ENCODE measurements at regions not wholly inside any gene's neighbourhood (a gene's known extent, or its start where the extent isn't known, plus 50 kb on each side); places are given as distances from the start of the nearest gene placed in this dataset.

DNA sequence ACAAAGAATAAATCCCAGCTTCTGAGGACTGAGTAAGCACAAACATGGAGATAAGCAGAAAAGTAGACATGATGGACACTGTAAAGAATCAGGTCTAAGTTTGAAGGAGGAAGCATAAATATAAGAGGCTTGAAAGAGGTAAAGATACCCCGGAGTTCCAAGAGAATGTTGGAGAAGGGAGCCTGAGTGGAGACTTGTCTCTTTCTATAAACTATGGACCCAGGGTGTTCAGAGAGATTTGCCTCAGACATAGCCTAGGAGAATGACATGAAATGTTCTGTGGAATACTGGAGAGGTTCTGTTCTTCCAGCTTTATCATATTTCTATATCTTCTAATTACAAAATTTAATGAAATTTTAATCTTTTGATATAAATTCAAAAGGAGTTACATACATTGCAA is 554.3 kb upstream of the B3GALT2 start:
- no peak for DNase-seq

DNA sequence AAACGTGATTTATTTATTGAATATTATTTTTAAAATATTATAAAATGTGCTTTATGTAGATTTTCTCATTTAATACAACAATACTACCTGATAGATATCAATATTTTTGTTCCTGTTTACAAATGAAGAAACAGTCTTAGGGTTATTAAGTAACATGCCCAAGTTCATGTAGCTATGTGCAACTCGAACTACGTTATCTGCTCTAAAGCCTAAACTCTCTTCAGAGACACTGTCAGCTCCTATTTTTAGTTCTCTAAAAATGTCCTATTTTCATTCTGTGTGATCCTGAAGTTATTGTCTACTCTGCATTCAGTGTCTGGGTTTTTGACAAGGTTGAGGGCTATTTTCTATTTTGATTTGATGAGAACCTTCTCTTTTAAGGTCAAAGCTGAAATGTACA is 550.1 kb upstream of the B3GALT2 start:
- no peak for DNase-seq

DNA sequence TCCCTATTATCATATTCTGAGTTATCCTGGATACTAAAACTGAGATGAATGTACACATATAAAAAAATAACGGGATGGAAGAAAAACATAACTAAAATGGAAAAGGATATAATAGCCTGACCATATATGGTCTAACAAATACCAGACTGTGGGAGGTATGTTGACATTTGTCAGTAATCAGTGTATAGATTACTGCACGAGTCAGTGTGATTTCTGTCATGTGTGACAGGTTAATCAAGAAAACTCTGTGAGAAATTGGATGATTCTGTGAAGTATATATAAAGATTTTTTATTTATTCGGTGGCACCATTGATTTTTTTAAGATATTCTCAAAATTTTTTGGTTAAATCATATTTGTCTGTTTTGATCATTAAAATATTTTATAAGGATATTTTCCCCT is 547.3 kb upstream of the B3GALT2 start:
- no peak for DNase-seq

DNA sequence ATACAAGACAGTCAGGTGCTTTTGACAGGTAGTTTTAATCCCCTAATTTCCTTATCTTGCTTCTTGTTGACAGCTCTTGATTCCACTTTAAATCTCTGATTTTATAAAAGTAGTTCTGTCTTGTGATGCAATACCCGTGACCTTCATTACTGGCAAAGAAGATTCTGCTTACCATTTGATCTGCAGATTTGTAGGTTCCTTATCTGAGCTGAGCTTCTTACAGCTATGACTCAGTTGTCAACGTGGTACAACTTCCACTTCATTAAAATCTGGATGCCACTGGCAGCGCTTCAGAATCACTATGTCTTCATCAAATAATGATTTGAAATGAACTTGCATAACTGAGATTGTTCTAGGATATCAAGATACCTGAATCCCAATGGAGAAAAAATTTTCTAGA is 543.6 kb upstream of the B3GALT2 start:
- DNase-seq = no peak

DNA sequence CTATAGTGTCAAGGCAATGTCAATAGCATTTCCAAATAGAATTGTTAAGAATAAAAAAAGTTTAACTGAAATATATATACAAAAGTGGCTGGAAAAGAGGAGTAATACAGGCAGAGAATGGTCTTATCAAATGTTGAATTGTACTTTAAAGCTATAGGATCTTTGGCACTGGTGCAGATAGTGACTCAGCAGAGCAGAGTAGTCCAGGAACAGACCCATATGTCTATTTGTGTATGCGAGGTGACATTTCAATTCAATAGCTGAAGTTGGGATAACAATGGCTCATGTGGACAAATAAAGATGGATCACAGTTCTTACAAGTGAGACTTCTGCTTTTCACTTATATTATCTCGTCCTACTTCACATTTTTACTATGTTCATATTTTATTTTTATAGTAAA is 543.0 kb upstream of the B3GALT2 start:
- no peak for DNase-seq

DNA sequence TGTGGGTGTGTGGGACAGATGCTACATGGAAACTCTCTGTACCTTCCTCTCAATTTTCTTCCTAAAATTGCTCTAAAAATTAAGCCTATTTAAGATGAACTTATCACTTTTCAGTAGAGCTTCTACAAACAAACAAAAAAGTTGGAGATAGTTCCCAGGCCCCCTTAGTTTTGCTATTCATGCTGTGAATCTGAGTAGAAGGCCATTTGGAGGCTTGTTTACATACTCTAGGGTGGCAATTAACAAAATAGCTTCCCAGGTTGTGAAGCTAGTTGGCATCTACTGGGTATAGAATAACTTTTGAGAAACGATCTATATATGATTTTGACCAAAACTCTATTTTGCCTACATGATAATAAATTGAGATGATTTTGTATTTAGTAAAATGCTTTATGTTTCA is 541.4 kb upstream of the B3GALT2 start:
- no peak for DNase-seq

DNA sequence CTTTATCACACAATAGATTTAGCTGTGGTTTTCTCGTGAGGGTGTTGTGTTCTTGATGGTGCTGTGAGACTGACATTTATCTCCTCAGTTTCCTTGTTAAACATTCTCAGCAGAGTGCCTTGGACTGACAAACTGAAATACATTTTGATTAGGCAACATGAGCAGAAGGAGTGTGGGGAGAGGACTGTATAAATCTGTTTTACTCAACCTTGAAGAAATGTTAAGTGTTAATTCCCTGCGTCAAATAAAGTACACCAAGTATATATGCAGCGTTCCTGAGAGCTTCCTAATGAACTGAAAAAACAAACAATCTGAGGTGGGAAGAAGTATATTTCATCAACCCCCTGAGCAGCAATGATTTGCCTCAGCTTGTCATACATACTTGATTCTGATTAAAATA is 540.3 kb upstream of the B3GALT2 start:
- DNase-seq = no peak

DNA sequence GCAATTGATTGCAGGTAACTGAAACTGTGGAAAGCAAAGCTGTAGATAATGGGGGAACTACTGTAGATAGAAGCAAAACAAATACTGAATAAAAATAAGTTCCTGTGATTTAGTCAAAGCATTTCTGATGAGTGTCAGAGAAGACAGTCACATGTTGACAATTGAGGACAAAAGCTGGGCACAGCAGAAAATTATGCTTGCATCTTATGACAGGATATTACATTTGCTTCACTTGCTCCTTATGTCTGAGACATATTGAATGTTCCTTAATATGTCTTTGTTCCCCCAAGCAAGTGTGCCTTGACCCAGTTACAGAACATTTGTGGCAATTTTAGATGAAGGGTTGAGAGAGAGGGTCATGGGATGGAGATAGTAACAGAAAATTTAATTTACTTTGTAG is 526.0 kb upstream of the B3GALT2 start:
- no peak for DNase-seq

DNA sequence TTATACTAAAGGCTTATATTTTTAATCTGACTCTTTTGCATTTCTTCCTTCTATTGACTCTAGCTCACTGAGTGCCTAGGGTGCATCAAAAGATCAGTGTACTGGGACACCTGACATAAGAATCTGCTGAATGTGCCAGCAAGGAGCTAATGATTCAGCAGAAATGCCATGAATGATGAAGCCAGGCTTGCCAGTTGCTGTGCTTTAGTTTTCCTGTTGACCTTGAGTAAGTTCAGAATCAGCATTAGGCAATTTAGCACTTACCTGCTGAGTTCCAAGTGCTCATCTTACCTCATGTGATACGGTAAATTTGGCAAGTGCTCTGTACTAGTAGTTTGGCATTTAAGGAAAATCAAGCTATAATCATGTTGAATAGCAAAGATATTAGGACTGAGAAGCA is 523.2 kb upstream of the B3GALT2 start:
- no peak for DNase-seq

DNA sequence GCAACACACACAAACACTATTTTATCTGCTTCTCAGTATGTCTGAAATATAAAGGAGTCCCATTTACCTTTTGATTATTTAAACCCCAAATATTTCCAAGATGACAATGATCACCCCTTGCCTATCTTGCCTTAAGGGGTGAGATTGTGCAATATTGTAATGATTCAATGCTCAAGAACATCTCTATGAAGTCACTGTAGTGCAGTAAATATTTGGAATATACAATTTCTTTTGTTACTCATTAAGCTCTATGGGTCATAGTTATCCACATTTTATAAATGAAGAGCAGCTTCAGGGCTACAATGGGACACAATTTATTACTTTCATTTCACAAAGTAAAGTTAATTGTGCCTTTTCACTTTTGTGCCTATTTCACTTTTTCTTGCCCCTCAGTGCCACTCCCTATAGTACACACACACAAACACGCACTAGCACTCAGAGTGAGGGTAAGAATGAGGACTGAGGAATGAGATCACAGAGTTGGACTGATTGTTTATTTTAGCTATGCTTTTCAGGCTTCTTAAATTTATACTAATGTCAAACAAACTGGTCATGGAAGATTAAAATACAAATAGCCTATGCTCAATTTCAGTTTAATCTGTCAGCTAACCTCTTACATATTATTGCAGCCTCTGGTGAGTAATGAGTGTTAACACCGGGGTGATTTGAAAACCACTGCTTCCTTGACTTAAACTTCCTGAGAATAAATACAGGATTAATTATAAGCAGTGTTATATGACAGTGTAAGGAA is 521.0 kb upstream of the B3GALT2 start:
- DNase-seq = no peak

DNA sequence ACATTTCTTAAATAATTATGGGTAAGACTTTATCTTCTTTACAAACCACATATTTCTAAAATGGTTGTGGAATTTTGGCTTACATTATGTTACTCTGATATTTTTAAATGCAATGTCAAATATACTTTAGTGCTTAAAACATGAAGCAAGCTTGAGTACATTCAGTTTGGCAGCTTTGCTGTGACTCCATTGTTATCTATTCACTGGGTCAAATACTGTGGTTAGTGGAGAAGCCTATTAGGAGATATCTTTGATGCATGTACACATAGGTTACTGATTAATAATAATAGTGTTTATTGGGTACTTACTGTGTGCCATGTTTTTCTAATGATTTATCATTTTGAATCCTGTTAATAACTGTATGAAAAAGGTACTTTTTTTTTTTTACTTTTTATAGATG is 520.4 kb upstream of the B3GALT2 start:
- DNase-seq = no peak

DNA sequence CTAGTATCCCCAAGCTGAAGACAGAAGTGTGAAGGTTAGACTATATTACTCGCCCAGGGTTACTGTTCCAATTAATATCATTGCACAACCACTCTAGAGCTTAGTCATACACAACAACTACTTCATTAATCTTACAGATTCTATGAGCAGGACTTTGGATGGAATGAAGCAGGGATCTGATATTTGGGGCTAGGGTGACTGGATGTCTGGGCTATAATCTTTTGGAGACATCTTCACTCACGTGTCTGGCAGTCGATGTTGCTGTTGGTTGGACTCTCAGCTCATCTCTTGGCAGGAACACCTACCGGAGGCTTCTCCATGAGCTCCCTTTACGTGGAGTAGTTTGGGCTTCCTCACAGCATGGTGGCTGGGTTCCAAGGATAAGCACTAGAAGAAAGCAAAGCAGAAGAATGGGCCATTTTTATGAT is 519.2 kb upstream of the B3GALT2 start:
- DNase-seq = no peak

DNA sequence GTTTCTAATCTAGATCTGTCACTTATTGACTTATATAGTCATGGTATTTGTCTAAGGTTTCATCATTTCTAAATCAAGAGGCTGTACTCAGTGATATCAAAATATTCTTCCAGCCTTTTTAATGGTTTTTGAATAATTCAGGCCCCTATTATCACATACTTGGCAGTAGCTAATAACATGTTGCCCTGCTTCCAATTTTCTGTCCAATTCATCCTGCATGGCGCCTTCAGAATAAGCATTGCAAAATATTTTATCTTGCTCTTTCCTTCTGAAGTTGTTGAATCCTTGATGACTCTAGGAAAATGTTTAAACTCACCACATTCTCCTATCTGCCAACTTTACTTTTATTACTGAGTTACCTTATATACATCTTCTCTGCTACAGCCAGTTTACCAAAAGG is 517.2 kb upstream of the B3GALT2 start:
- DNase-seq = no peak

DNA sequence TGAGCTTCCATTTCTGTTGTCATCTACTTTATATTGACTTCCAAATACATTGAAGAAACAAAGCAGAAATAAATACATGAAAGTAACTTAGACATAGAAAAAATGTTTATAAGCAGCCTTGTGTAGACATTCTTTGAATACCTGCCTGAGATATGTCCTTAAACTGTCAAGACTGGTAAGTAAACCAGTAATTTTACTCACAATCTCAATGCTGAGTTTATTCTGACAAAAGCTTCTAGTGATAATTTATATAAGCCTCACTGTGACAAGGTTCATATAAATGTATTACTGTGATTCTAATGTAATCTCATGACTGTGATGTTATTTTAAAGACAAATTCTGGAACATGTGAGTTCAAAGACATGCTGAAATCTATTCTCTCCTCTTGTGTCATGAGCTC is 516.7 kb upstream of the B3GALT2 start:
- DNase-seq = no peak

DNA sequence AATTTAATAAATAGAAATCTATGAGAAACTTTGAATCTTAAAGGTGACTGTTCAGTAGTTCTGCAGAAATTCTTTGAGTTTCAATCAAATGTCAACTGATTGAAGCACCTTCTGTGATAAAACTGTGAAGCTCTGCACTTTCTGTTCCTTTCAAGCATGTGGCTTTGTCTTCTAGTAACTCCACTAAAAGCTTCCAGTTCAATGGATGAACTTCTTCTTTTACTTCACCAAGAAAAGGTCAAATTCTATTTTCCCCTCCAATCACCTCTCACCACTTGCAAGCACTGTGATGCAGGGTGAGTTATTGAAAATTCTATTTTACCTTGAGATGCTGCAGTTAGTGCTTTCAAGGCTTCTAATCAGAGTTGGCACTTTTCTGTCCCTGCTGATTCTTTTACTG is 515.3 kb upstream of the B3GALT2 start:
- no peak for DNase-seq

DNA sequence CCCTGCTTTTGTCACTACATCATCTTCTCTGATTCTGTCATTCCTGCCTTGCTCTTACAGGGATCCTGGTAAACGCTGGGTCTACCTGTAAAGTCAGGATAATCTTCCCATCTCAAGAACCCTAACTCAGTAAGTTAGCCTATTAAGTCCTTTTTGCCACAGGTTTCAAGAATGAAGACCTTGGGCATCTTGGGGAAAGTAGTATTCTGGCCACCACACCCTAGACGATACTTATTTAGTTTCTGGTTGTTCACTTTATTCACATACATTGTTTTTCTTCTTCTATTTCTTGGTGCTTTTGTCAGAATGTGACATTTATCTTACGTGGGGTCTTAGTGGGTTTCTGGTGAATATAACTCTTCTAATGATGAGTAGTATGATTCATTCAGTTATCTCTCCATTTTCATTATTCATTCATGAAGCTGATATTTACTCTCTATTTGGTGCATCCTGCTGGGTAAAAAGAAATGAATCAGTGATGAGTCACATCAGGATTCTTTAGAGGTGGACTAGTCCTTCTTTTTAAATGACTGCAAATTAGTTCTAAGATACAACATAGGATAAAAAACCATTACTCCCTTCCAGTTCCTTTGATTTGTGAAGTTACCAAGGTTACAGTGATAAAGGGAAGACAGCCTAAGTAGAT is 514.4 kb upstream of the B3GALT2 start:
- no peak for DNase-seq

DNA sequence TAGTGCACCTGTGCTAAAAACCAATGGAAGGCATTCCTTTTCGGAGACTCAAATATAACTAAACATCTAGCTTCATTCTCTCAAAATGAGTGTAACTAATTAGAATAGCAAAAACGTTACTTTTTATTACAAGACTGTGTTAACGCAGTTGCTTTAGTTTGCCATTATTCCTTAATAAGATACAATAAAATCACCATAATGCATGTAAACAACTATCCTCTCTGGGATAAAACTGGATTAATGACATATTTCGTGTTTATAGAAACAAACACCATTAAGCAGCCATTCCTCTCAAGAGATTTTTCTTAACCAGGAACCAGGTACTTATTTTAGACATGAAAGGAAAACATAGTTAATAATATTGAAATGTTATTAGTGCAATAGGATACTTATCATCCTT is 512.8 kb upstream of the B3GALT2 start:
- no peak for DNase-seq

DNA sequence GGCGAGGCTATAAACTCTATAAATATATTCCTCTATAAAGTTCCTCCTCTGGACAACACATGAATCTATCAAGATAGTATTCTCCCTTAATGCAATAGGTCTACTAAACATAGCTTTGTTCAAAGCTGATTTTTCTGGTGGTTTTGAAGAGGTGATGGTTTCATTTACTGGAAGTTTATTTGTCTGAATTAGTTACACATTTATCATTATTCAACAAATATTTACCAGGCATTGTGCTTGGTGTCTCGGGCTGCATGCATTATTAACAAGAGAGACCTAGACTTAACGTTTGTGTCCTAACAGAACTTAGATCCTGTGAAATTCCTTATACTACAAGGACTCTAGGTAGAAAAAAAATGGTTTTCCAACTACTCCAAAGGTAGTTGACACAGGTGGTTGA is 511.4 kb upstream of the B3GALT2 start:
- no peak for DNase-seq

DNA sequence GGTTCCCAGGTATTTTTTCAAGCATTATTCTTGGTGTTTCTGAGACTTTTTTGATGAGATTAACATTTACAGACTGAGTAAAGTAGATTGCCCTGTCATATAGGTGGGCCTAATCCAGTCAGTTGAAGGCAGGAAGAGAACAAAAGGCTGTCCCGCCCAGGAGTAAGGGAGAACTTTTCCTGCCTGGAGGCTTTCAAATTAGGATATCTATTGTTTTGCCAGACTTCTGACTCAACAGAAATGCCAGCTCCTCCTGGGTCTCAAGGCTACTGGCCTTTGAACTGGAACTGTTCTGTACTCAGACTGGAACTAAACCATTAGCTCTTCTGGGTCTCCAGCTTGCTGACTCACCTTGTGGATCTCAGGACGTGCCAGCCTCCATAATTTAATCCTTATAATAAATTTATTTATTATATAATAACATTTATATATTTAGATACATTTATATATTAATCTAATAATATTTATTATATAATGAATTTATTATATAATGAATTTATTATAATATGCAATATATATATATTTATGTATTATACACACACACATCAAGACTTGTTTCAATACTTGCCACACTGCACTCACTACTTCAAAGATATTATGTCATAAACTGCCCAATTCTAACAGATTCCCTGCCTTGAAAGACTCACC is 510.8 kb upstream of the B3GALT2 start:
- no peak for DNase-seq

DNA sequence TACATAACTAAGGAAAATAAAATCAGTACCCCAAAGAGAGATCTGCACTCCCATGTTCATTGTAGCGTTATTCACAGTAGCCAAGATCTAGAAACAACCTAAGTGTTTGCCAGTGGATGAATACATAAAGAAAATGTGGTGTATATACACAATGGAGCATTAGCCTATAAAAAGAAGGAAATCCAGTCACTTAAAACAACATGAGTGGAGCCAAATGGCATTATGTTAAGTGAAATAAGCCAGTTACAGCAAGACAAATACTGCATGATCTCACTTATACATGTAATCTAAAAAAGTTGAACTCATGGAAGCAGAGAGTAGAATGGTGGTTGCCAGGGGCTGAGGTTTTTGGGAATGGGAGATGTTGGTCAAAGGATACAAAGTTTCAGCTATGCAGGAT is 508.3 kb upstream of the B3GALT2 start:
- DNase-seq = no peak

DNA sequence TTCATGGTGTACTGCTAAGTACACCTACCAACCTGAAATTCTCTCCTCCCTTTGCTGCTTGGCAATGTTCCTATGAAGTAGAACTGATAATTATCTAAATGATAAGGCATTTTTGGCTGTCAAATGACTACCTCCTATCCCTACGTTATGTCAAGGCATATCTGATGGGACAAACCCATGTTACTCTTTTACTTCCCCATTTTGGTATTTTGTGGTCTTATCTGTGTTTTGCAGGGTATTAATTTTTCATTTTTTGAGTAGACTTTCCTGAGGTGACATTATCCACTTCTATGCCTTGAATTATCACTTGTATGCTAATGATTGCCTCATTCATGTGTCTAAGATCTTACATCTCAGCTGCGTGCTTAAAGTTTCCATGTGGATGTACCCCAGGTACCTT is 499.6 kb upstream of the B3GALT2 start:
- DNase-seq = no peak

DNA sequence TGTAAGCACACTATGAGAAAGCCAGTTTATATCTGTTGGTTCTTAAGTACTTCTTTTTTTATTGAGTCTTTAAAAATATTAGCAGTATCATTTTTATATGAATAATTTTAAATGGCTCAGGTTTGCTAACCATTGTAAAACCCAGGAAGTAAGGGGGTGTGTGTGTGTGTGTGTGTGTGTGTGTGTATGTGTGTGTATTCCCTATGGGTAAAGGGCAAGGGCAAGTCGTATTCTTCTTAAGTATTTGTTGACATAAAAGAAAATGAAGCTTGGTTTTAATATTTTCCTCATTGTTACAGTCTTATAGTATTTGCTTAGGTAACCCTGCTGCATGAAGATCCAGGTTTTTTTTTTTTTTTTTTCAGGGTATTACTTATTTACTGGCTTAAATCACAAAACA is 495.0 kb upstream of the B3GALT2 start:
- DNase-seq = no peak

DNA sequence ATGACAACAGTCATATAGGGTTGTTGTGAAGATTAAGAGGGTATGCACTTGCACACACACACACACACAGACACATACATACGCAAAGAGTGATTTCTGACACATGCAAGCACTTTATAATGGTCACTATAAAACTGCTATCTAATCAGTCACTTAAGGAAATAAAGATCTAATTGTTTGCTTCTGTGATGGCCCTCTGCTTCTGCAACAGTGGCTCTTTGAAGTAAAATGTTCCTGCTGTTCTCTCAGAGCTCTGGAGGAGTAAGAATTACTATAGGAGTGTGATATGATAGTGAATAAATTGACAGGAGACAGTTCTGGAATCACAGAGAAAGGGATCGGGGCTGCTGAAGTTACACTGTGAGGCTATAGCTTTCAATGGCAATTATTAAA is 494.5 kb upstream of the B3GALT2 start:
- DNase-seq = no peak

DNA sequence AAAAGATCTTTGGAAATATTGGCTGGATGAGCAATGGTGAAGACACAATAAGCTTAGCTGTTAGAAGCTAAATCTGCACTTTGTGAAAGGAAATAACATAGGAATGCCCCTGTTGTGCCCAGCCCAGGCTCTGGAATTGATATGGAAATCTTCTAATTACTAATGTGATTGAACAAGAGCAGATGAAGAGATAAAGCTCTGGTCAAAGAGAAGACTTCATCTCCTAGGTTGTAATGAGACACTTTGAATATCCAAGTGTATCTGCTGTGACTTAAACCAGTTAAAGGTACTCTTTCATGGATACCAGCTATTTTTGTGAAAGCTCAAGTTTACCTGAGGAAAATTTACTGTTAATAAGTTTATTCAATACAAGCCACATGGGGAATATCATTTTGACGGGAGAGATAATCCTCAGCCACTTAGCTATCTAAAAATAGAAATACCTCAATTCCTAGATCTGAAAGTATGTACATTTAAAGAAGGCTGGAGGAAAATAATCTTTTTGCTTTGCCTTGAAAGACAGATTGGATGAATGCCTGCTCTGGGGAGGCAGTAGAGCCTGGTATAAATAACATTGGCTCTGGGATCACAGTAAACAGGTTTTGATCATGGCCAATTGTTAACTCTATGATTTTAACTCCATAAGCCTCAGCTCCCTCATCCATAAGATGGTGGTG is 494.0 kb upstream of the B3GALT2 start:
- no peak for DNase-seq

Data from CD4-positive, alpha-beta T cell treated with Interleukin-21 for 1 hour (primary cell).